Neural cell (in vitro differentiated cells): ENCODE measurements at regions not wholly inside any gene's neighbourhood (a gene's known extent, or its start where the extent isn't known, plus 50 kb on each side); places are given as distances from the start of the nearest gene placed in this dataset.

Source experiments
- H2AFZ ChIP-seq: fragments of 200-600, 300-800 bp; sonication (generic), shearing (Covaris generic); 2 replicates; pipeline ENCODE4 v1.6.0; 2014; ENCODE audit warnings: low read depth, mild to moderate bottlenecking, antibody characterized with exemption, low read length, moderate library complexity
- H3F3A ChIP-seq: fragments of 200-600 bp; shearing (Covaris generic); 2 replicates; pipeline ENCODE4 v1.6.1; 2016; ENCODE audit warnings: mild to moderate bottlenecking, moderate library complexity, mixed read lengths, antibody characterized with exemption, low read length; ENCODE audit not compliant: insufficient read depth, poor library complexity, severe bottlenecking
- H3K27ac ChIP-seq: fragments of 200-600, 300-800 bp; sonication (generic), shearing (Covaris generic); 2 replicates; pipeline ENCODE4 v1.5.1; 2014; ENCODE audit warnings: mild to moderate bottlenecking, low read length, moderate library complexity
- H3K27me3 ChIP-seq: fragments of 300-800, 200-600 bp; sonication (generic), shearing (Covaris generic); 2 replicates; pipeline ENCODE4 v1.6.0; 2014; ENCODE audit warnings: mild to moderate bottlenecking, low read depth, low read length, moderate library complexity; ENCODE audit not compliant: insufficient read depth
- H3K36me3 ChIP-seq: fragments of 300-800, 200-600 bp; sonication (generic), shearing (Covaris generic); 2 replicates; pipeline ENCODE4 v1.5.1; 2014; ENCODE audit warnings: mild to moderate bottlenecking, antibody characterized with exemption, low read length, moderate library complexity; ENCODE audit not compliant: insufficient read depth
- H3K4me2 ChIP-seq: fragments of 300-800, 200-600 bp; sonication (generic), shearing (Covaris generic); 2 replicates; pipeline ENCODE4 v1.6.0; 2014; ENCODE audit warnings: mild to moderate bottlenecking, low read length
- H3K4me3 ChIP-seq: fragments of 300-800, 200-600 bp; sonication (generic), shearing (Covaris generic); 2 replicates; pipeline ENCODE4 v1.5.1; 2014; ENCODE audit warnings: mild to moderate bottlenecking, low read length, moderate library complexity
- H3K79me2 ChIP-seq: fragments of 200-600 bp; shearing (Covaris generic); replicated peaks from 2 replicates; pipeline ENCODE4 v1.6.0; 2014; ENCODE audit warnings: mild to moderate bottlenecking, low read length, moderate library complexity; ENCODE audit not compliant: insufficient read depth
- H3K9ac ChIP-seq: fragments of 300-800, 200-600 bp; sonication (generic), shearing (Covaris generic); 2 replicates; pipeline ENCODE4 v1.6.1; 2016; ENCODE audit warnings: mild to moderate bottlenecking, low read length, mixed read lengths
- H3K9me2 ChIP-seq: fragments of 200-600 bp; shearing (Covaris generic); 2 replicates; pipeline ENCODE4 v1.6.1; 2016; ENCODE audit warnings: mild to moderate bottlenecking, low read length, mixed read lengths; ENCODE audit not compliant: insufficient read depth
- H3K9me3 ChIP-seq: fragments of 200-600, 300-800 bp; sonication (generic), shearing (Covaris generic); 2 replicates; pipeline ENCODE4 v1.6.1; 2016; ENCODE audit warnings: mild to moderate bottlenecking, mixed run types, low read length, moderate library complexity, mixed read lengths
- H4K20me1 ChIP-seq: fragments of 200-600 bp; shearing (Covaris generic); 2 replicates; pipeline ENCODE4 v1.6.1; 2016; ENCODE audit warnings: mild to moderate bottlenecking, mixed run types; ENCODE audit not compliant: insufficient read depth
- EP300 ChIP-seq: fragments of 450-650 bp; conservative IDR thresholded peaks from 2 replicates; pipeline ENCODE4 v1.6.1; 2014; ENCODE audit warnings: antibody characterized with exemption, mild to moderate bottlenecking, moderate library complexity; ENCODE audit not compliant: poor library complexity, severe bottlenecking
- EZH2 ChIP-seq: fragments of 200-600, 300-800 bp; shearing (Covaris generic), sonication (generic); IDR thresholded peaks from 2 replicates; pipeline ENCODE4 v1.6.1; 2014; ENCODE audit warnings: antibody characterized with exemption, low read length, borderline replicate concordance, mild to moderate bottlenecking; ENCODE audit not compliant: insufficient read depth, poor library complexity, severe bottlenecking
- MXI1 ChIP-seq: fragments of 450-650 bp; conservative IDR thresholded peaks from 2 replicates; pipeline ENCODE4 v1.6.1; 2014; ENCODE audit warnings: antibody characterized with exemption, mild to moderate bottlenecking; ENCODE audit not compliant: poor library complexity, severe bottlenecking
- POLR2AphosphoS5 ChIP-seq: IDR thresholded peaks from 2 replicates; pipeline ENCODE4 v1.6.1; 2012
- RAD21 ChIP-seq: fragments of 450-650 bp; conservative IDR thresholded peaks from 2 replicates; pipeline ENCODE4 v1.6.1; 2014; ENCODE audit warnings: antibody characterized with exemption, mild to moderate bottlenecking, moderate library complexity
- SMC3 ChIP-seq: fragments of 450-650 bp; conservative IDR thresholded peaks from 2 replicates; pipeline ENCODE4 v1.6.1; 2014; ENCODE audit warnings: antibody characterized with exemption, mild to moderate bottlenecking, moderate library complexity; ENCODE audit not compliant: poor library complexity
- TAF1 ChIP-seq: IDR thresholded peaks from 2 replicates; pipeline ENCODE4 v1.6.1; 2012; ENCODE audit warnings: low read depth
- TF ChIP-seq, protein P1 (sequence below): IDR thresholded peaks from 2 replicates; pipeline ENCODE4 v1.6.1; 2012; ENCODE audit warnings: borderline replicate concordance
- TF ChIP-seq, protein P2 (sequence below): fragments of 450-650 bp; IDR thresholded peaks from 2 replicates; pipeline ENCODE4 v1.5.1; 2014; ENCODE audit warnings: antibody characterized with exemption, mild to moderate bottlenecking, moderate library complexity; ENCODE audit not compliant: poor library complexity, severe bottlenecking

DNA sequence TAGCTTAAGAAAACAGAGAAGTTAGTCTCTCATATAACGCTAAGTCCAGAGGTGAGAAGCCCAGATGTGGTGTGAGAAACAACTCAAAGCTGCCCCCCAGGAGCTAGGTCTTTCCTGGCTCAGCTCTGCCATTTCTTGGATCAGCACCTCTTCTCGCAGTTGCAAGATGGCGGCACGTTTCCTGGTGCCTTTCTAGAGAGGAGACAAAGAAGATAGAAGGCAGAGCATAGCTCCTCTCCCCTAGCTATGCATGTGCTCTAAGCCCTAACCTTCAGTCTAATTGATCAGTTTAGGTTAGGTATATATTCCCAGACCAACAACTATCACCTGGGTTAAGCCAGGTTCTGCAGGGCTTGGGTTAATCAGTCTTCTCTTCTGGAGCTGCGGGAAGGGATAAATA lies 119.5 kb upstream of the RAB12 start:
- Histone ChIP-seq H3K9me3 (no peaks in the 10 kb centered on the region), H3K79me2 (no peaks in the 10 kb centered on the region), H3F3A (no peaks in the 10 kb centered on the region), H3K36me3 (no peaks in the 10 kb centered on the region), H4K20me1 (no peaks in the 10 kb centered on the region), H3K4me3 (no peak overlapping the region), H3K9me2 (no peaks in the 10 kb centered on the region), H3K27ac (no peak overlapping the region), H3K27me3 (no peaks in the 10 kb centered on the region), H3K9ac (no peak overlapping the region), H3K4me2 (no peak overlapping the region), H2AFZ (no peak overlapping the region)
- TF ChIP-seq EP300 (no peak), TAF1 (no peak), RAD21 (no peak), EZH2 (no peak)

DNA sequence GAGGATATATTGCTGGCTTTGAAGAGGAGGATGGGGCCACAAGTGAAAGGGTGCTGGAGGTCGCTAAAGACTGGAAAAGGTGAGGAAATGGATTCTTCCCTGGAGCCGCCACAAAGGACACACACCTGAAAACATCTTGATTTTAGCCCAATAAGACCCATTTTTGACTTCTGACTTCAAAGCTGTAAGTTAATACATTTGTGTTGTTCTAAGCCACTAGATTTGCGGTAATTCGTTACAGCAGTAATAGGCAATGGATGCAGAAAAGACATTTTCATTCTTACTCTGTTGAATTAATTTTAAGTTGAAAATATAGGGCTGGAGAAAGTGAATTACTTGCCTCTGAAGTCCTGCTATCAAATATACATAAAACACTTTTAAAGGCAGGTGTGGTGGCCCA lies 117.7 kb upstream of the RAB12 start:
- H3K4me3 ChIP-seq: no peak overlapping the region
- no peak for TF ChIP-seq EP300
- TF ChIP-seq, protein P1, sequence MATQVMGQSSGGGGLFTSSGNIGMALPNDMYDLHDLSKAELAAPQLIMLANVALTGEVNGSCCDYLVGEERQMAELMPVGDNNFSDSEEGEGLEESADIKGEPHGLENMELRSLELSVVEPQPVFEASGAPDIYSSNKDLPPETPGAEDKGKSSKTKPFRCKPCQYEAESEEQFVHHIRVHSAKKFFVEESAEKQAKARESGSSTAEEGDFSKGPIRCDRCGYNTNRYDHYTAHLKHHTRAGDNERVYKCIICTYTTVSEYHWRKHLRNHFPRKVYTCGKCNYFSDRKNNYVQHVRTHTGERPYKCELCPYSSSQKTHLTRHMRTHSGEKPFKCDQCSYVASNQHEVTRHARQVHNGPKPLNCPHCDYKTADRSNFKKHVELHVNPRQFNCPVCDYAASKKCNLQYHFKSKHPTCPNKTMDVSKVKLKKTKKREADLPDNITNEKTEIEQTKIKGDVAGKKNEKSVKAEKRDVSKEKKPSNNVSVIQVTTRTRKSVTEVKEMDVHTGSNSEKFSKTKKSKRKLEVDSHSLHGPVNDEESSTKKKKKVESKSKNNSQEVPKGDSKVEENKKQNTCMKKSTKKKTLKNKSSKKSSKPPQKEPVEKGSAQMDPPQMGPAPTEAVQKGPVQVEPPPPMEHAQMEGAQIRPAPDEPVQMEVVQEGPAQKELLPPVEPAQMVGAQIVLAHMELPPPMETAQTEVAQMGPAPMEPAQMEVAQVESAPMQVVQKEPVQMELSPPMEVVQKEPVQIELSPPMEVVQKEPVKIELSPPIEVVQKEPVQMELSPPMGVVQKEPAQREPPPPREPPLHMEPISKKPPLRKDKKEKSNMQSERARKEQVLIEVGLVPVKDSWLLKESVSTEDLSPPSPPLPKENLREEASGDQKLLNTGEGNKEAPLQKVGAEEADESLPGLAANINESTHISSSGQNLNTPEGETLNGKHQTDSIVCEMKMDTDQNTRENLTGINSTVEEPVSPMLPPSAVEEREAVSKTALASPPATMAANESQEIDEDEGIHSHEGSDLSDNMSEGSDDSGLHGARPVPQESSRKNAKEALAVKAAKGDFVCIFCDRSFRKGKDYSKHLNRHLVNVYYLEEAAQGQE: no peak
- no peak for TF ChIP-seq TAF1
- TF ChIP-seq SMC3: no peak
- no peak for TF ChIP-seq EZH2
- TF ChIP-seq, protein P2, sequence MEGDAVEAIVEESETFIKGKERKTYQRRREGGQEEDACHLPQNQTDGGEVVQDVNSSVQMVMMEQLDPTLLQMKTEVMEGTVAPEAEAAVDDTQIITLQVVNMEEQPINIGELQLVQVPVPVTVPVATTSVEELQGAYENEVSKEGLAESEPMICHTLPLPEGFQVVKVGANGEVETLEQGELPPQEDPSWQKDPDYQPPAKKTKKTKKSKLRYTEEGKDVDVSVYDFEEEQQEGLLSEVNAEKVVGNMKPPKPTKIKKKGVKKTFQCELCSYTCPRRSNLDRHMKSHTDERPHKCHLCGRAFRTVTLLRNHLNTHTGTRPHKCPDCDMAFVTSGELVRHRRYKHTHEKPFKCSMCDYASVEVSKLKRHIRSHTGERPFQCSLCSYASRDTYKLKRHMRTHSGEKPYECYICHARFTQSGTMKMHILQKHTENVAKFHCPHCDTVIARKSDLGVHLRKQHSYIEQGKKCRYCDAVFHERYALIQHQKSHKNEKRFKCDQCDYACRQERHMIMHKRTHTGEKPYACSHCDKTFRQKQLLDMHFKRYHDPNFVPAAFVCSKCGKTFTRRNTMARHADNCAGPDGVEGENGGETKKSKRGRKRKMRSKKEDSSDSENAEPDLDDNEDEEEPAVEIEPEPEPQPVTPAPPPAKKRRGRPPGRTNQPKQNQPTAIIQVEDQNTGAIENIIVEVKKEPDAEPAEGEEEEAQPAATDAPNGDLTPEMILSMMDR: no peak
- no peak for TF ChIP-seq POLR2AphosphoS5
- TF ChIP-seq RAD21: no peak
- TF ChIP-seq MXI1: no peak
- no peak overlapping the region for H3K9ac ChIP-seq

DNA sequence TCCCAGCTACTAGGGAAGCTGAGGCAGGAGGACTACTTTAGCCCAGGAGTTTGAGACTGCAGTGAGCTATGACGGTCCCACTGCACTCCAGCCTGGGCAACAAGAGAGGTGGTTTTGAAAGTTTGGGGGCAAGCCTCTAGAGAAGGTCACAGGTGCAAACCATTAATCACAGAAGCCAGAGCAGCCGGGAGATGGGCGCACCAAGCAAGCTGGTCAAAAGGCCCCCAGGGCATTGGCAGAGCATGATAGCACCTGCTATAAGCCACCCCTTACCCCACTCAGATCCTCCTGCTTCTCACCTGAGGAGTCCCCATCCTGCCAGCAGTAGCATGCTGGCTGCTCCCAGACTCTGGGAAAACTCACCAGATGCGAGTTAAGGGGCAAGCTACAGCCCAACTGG lies 116.1 kb upstream of the RAB12 start:
- H3K4me3 ChIP-seq: no peak overlapping the region
- H3K36me3 ChIP-seq: no peaks in the 10 kb centered on the region
- H4K20me1 ChIP-seq: no peaks in the 10 kb centered on the region
- H3K27me3 ChIP-seq: no peaks in the 10 kb centered on the region
- H3K27ac ChIP-seq: no peak overlapping the region
- TF ChIP-seq, protein P1: no peak
- TF ChIP-seq POLR2AphosphoS5 (no peak), RAD21 (no peak), EZH2 (no peak), EP300 (no peak), MXI1 (no peak), TAF1 (no peak), SMC3 (no peak)
- TF ChIP-seq, protein P2: no peak
- H3K9me3 ChIP-seq: no peaks in the 10 kb centered on the region
- H3K4me2 ChIP-seq: no peak overlapping the region
- H3K9me2 ChIP-seq: no peaks in the 10 kb centered on the region
- no peak overlapping the region for H2AFZ ChIP-seq
- H3K79me2 ChIP-seq: no peaks in the 10 kb centered on the region
- H3K9ac ChIP-seq: no peak overlapping the region
- no peaks in the 10 kb centered on the region for H3F3A ChIP-seq

More for the DNA sequence above, 117.7 kb upstream of the RAB12 start:
- H3K4me2 ChIP-seq: no peak overlapping the region
- no peaks in the 10 kb centered on the region for H3K9me3 ChIP-seq
- H2AFZ ChIP-seq: no peak overlapping the region
- no peaks in the 10 kb centered on the region for H3K79me2 ChIP-seq
- no peaks in the 10 kb centered on the region for H3K36me3 ChIP-seq
- no peaks in the 10 kb centered on the region for H3K27me3 ChIP-seq
- no peaks in the 10 kb centered on the region for H3K9me2 ChIP-seq
- H4K20me1 ChIP-seq: no peaks in the 10 kb centered on the region
- H3K27ac ChIP-seq: no peak overlapping the region
- H3F3A ChIP-seq: no peaks in the 10 kb centered on the region
